ENCODE measurements at regions not wholly inside any gene's neighbourhood (a gene's known extent, or its start where the extent isn't known, plus 50 kb on each side); places are given as distances from the start of the nearest gene placed in this dataset.

DNA sequence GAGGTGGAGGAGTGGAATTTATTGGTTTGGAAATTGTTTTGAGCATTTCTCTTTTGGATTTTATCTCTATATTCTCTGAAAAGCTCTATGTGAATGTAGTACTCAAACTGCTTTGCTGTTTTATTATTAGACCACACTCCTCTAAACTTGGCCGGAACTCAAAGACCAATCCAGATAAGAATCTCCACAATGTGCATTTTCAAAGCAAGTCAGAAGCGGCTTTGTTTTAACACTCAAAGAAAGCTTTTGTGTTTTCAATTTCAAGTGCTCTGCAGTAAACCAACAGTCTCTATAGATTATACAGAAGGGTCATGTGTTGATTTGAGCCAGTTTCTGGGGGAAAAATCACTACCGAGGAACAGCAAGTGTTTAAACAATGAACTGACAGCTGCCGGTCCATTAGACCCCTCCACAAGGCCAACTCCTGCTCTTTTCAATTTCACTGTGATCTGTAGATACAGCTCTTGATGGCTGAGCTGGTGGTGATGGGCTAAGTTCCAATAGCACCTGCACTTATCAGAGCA is 79.4 kb downstream of the FTHL17 start:
- no peak for TF ChIP-seq EZH2 (IDR thresholded peaks at IDR 0.05; ENCODE audit: borderline replicate concordance, insufficient read depth, low read depth, low read length, poor library complexity, severe bottlenecking)
- no peak for TF ChIP-seq CTCF (IDR thresholded peaks at IDR 0.05)
